ENCODE measurements at regions not wholly inside any gene's neighbourhood (a gene's known extent, or its start where the extent isn't known, plus 50 kb on each side); places are given as distances from the start of the nearest gene placed in this dataset.

DNA sequence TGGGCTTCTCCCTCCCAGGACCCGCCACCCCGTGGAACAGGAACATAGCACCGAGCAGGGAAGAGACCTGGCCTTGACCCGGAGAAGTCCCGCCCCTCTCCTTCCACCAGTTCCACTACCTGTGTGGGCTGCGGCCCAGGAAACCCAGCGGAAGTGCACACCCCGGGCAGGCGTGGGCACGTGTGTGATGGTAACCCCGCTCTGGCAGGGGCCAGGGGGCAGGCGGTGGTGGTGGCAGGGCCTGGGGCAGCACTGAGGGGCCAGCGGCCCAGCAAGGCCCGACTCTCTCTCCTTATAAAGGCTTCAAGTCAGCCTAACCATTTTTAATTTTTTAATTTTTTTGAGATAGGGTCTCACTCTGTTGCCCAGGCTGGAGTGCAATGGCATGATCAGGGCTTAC, 129.0 kb upstream of the FAM98A start:
- TF ChIP-seq FOXA2 (IDR thresholded peaks at IDR 0.05) (no peak), REST (IDR thresholded peaks at IDR 0.05) (no peak), GABPA (IDR thresholded peaks at IDR 0.05 in 1 of 2, conservative IDR thresholded peaks at IDR 0.05 in 1 of 2) (no peak), NR2F2 (IDR thresholded peaks at IDR 0.05) (no peak), ATF3 (IDR thresholded peaks at IDR 0.05) (no peak), MAX (IDR thresholded peaks at IDR 0.05) (no peak), EGR1 (IDR thresholded peaks at IDR 0.05; ENCODE audit: low read depth in 2 of 2) (no peak), FOXA1 (IDR thresholded peaks at IDR 0.05) (no peak), JUND (IDR thresholded peaks at IDR 0.05) (no peak), HNF4G (IDR thresholded peaks at IDR 0.05) (no peak), ZBTB33 (IDR thresholded peaks at IDR 0.05) (no peak), SP1 (IDR thresholded peaks at IDR 0.05) (no peak), RAD21 (IDR thresholded peaks at IDR 0.05) (no peak), RXRA (IDR thresholded peaks at IDR 0.05) (no peak), HNF4A (conservative IDR thresholded peaks at IDR 0.05) (no peak), YY1 (IDR thresholded peaks at IDR 0.05) (no peak), TAF1 (conservative IDR thresholded peaks at IDR 0.05) (no peak)
- TF ChIP-seq, protein P1, sequence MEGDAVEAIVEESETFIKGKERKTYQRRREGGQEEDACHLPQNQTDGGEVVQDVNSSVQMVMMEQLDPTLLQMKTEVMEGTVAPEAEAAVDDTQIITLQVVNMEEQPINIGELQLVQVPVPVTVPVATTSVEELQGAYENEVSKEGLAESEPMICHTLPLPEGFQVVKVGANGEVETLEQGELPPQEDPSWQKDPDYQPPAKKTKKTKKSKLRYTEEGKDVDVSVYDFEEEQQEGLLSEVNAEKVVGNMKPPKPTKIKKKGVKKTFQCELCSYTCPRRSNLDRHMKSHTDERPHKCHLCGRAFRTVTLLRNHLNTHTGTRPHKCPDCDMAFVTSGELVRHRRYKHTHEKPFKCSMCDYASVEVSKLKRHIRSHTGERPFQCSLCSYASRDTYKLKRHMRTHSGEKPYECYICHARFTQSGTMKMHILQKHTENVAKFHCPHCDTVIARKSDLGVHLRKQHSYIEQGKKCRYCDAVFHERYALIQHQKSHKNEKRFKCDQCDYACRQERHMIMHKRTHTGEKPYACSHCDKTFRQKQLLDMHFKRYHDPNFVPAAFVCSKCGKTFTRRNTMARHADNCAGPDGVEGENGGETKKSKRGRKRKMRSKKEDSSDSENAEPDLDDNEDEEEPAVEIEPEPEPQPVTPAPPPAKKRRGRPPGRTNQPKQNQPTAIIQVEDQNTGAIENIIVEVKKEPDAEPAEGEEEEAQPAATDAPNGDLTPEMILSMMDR (IDR thresholded peaks at IDR 0.05; ENCODE audit: low read depth, low read length, missing input control), result no peak
- H3K9me3 ChIP-seq (ENCODE audit: control insufficient read depth in 4 of 4, low read length in 3 of 4), result peaks cover 0 to 8% (median under 1%) of the 10 kb centered on the region in 4 donors
- no peak for DNase-seq (ENCODE audit: low spot score)
- H3K4me1 ChIP-seq (ENCODE audit: control insufficient read depth in 4 of 4, insufficient read depth in 4 of 4, low read length in 3 of 4), result no peaks in the 10 kb centered on the region
- H3K27me3 ChIP-seq (ENCODE audit: control insufficient read depth in 4 of 4, insufficient read depth in 4 of 4, low read length in 3 of 4), result no peaks in the 10 kb centered on the region
- no peak overlapping the region for H3K4me3 ChIP-seq (ENCODE audit: low read depth in 1 of 3, low read length in 3 of 3)
- H3K27ac ChIP-seq (ENCODE audit: low read depth in 1 of 2, low read length in 2 of 2), result no peak overlapping the region
- 91% methylated on average over 14 of the region's 14 CpGs for WGBS
- no peak overlapping the region for H3K9ac ChIP-seq (ENCODE audit: low read depth in 1 of 2, low read length in 2 of 2)
- H3K36me3 ChIP-seq (ENCODE audit: control insufficient read depth in 4 of 4, insufficient read depth in 3 of 4, low read depth in 1 of 4, low read length in 3 of 4), result no peaks in the 10 kb centered on the region
